Vagina (tissue), 2 donors: ENCODE measurements at regions not wholly inside any gene's neighbourhood (a gene's known extent, or its start where the extent isn't known, plus 50 kb on each side); places are given as distances from the start of the nearest gene placed in this dataset.

ENCODE experiments used
- POLR2A ChIP-seq, 2 donors: fragments of 450-650 bp; IDR thresholded peaks; one replicate each; pipeline ENCODE4 v1.6.1; 2017; ENCODE audit warnings: antibody characterized with exemption in 2 of 2, mild to moderate bottlenecking in 2 of 2, moderate library complexity in 2 of 2
- POLR2AphosphoS5 ChIP-seq, 2 donors: sonication (generic); formaldehyde crosslinking; IDR thresholded peaks; one replicate each; pipeline ENCODE4 v1.9.0; 2017; ENCODE audit warnings: antibody characterized with exemption in 2 of 2, mild to moderate bottlenecking in 2 of 2, low read depth in 1 of 2; ENCODE audit not compliant: insufficient read depth in 1 of 2
- TF ChIP-seq, protein P1 (sequence below), 3 experiments: fragments of 450-650 bp in 2 of 3; fragments of 200-600 bp in 1 of 3; sonication (generic) in 1 of 3; IDR thresholded peaks; one replicate each; pipeline ENCODE4 v1.5.1; 2017 to 2019; ENCODE audit warnings: antibody characterized with exemption in 3 of 3, mild to moderate bottlenecking in 2 of 3, moderate library complexity in 2 of 3

DNA sequence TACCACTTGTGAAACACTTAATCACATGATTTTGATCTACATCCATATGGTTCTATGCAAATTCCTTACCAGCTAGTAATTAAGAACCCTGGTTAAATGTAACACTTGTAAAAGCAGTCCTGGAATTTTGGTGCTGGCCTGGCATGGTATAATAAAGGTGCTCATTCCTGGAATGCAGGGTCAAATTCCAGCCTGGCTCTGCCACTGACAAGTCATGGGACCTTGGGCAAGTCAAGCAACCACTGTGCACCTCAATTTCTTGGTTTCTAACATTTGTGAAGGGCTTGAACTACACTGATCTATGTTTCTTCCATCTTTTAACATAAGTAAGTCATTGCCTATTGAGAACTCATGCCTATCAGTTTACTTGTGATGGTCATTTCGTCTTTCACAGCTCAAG is 91.9 kb upstream of the PIK3CG start:
- TF ChIP-seq POLR2AphosphoS5 (IDR thresholded peaks at IDR 0.05; ENCODE audit: insufficient read depth in 1 of 2, low read depth in 1 of 2) (no peak), POLR2A (IDR thresholded peaks at IDR 0.05) (no peak)
- TF ChIP-seq, protein P1, sequence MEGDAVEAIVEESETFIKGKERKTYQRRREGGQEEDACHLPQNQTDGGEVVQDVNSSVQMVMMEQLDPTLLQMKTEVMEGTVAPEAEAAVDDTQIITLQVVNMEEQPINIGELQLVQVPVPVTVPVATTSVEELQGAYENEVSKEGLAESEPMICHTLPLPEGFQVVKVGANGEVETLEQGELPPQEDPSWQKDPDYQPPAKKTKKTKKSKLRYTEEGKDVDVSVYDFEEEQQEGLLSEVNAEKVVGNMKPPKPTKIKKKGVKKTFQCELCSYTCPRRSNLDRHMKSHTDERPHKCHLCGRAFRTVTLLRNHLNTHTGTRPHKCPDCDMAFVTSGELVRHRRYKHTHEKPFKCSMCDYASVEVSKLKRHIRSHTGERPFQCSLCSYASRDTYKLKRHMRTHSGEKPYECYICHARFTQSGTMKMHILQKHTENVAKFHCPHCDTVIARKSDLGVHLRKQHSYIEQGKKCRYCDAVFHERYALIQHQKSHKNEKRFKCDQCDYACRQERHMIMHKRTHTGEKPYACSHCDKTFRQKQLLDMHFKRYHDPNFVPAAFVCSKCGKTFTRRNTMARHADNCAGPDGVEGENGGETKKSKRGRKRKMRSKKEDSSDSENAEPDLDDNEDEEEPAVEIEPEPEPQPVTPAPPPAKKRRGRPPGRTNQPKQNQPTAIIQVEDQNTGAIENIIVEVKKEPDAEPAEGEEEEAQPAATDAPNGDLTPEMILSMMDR (IDR thresholded peaks at IDR 0.05), result no peak
